ENCODE measurements at regions not wholly inside any gene's neighbourhood (a gene's known extent, or its start where the extent isn't known, plus 50 kb on each side); places are given as distances from the start of the nearest gene placed in this dataset.
"Not testable (repeated sequence)": the region's sequence is repeated elsewhere in the genome, so short reads cannot be mapped to it uniquely, and the experiment has no call there.

DNA sequence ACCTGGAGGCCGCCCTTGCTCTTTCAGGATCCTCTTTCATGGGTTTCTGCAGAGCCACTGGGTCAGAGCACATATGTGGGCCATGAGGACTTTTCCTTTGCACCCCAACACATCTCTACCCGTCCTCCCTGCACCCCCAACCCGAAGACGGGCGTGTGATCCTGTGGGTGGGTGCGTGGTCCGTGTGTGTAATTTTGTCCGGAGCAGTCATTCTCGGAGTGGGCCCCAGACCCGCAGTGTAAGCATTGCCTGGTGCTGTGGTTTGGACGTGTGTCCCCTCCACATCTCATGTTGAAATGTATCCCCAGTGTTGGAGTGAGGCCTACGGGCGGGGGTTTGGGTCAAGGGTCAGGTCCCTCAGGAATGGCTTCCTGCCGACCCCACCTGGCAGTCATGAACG lies 203.9 kb upstream of the ZNF469 start:
- H3K36me3 ChIP-seq (ENCODE audit: insufficient read depth, low read length); H2AFZ ChIP-seq (ENCODE audit: low read length); H3K9ac ChIP-seq (ENCODE audit: low read length); H3K4me3 ChIP-seq (ENCODE audit: low read depth, low read length, poor library complexity, severe bottlenecking); H3K9me2 ChIP-seq (ENCODE audit: low read depth, low read length); H3K4me1 ChIP-seq (ENCODE audit: insufficient read depth, low read length, severe bottlenecking); H3K4me2 ChIP-seq (ENCODE audit: low read length); H3K9me3 ChIP-seq (ENCODE audit: low read length); H4K20me1 ChIP-seq (ENCODE audit: insufficient read depth, low read length); H3K27me3 ChIP-seq (ENCODE audit: insufficient read depth, low read length); H3F3A ChIP-seq (ENCODE audit: insufficient read depth, low read length); H3K79me2 ChIP-seq (ENCODE audit: insufficient read depth, low read length); H3K27ac ChIP-seq (ENCODE audit: low read depth, low read length, poor library complexity, severe bottlenecking): not testable (repeated sequence)

DNA sequence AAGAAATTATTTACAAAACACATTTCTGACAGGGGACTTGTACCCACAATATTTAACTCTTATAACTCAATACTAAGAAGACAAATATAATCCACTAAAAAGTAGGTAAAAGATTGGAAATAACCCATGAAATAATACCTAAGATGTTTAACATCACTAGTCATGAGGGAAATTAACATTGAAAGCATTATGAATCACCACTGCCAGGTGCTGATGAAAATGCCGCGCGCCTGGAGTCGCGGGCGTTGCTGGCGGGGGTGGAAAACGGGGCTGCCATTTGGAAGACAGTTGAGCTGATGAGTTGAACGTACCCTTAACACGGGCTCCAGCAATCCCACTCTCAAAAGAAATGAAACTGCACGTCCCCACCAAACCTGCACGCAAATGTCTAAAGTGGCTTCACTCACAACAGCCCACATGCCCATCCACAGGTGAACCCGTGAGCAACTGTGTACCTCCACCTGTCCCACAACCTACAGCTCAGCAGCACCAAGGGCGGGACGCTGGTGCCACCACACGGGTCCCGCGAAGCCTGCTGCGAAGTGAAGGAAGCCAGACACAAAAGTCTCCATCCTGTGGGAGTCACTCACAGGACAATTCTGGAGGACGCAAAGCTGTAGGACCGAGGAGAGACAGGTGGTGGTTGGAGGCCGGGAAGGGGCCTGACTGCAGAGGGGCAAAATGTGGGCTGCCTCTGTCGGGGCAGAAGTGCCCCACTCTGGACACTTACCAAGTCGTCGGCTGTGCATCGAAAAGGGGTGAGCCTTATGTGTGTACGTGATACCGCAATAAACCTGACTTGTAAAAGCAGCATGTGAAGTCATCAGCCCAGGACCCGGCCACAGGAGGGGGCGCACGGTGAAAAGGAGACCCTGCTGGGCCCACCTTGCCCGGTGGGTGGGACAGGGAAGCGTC lies 199.5 kb upstream of the ZNF469 start:
- not testable (repeated sequence) for H3K27me3 ChIP-seq (ENCODE audit: insufficient read depth, low read length); H3K79me2 ChIP-seq (ENCODE audit: insufficient read depth, low read length); H3K4me2 ChIP-seq (ENCODE audit: low read length); H4K20me1 ChIP-seq (ENCODE audit: insufficient read depth, low read length); H3F3A ChIP-seq (ENCODE audit: insufficient read depth, low read length); H2AFZ ChIP-seq (ENCODE audit: low read length); H3K9ac ChIP-seq (ENCODE audit: low read length); H3K9me2 ChIP-seq (ENCODE audit: low read depth, low read length); H3K4me1 ChIP-seq (ENCODE audit: insufficient read depth, low read length, severe bottlenecking); H3K27ac ChIP-seq (ENCODE audit: low read depth, low read length, poor library complexity, severe bottlenecking); H3K4me3 ChIP-seq (ENCODE audit: low read depth, low read length, poor library complexity, severe bottlenecking); H3K9me3 ChIP-seq (ENCODE audit: low read length); H3K36me3 ChIP-seq (ENCODE audit: insufficient read depth, low read length)

DNA sequence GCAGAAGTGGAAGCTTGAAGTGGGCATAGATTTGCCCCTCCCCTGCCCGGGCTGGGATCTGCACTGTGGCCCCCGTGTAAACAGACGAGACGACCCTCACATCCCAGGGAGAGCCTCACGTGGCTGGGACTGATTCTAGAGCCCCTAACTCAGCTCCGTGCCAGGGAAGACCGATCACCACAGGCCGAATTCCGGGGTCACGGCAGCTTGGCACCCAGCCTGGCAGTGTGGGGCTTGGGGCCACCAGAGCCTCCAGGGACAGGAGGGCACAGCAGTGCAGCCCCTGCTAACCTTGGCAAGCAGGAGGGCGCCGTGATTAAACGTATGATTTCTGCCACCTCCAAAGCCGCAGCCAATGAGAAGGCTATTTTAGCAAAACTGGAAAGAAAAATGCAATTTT lies 198.7 kb upstream of the ZNF469 start:
- not testable (repeated sequence) for H3K79me2 ChIP-seq (ENCODE audit: insufficient read depth, low read length); H3K4me1 ChIP-seq (ENCODE audit: insufficient read depth, low read length, severe bottlenecking); H3K27ac ChIP-seq (ENCODE audit: low read depth, low read length, poor library complexity, severe bottlenecking); H3K4me3 ChIP-seq (ENCODE audit: low read depth, low read length, poor library complexity, severe bottlenecking); H3K4me2 ChIP-seq (ENCODE audit: low read length); H4K20me1 ChIP-seq (ENCODE audit: insufficient read depth, low read length); H3K9ac ChIP-seq (ENCODE audit: low read length); H3K36me3 ChIP-seq (ENCODE audit: insufficient read depth, low read length); H3K9me3 ChIP-seq (ENCODE audit: low read length); H3K27me3 ChIP-seq (ENCODE audit: insufficient read depth, low read length); H3F3A ChIP-seq (ENCODE audit: insufficient read depth, low read length); H2AFZ ChIP-seq (ENCODE audit: low read length); H3K9me2 ChIP-seq (ENCODE audit: low read depth, low read length)

DNA sequence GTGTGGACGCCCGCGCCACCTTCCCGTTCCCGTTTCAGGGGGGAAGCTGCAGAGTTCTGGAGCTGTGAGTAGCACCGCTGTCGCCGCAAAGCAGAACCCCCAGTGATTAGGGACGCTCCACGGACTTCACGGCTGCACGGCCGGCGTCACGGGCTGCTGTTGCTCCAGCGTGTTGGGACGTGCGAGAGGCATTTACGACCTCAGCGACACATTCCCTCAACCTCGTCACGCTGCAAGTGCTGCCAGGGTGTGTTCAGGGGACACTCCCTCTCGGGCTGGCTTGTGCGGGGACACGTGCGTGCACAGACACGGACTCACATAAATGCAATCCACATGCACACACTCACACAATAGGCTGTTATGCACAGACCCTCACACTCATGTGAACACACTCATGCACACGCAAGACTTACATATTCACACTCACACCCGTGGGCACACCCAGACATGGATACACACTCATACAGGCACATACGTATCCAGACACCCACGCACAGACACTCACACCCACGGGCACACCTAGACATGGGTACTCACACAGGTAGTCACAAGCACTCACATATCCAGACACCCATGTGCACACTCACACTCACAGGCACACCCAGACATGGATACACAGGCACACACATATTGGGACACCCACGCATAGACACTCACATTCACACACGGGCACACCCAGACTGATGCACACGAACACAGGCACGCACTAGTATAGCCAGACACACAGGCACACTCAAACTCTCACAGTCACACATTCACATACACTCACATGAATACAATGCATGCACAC lies 198.0 kb upstream of the ZNF469 start:
- H3K9ac ChIP-seq (ENCODE audit: low read length); H3K27ac ChIP-seq (ENCODE audit: low read depth, low read length, poor library complexity, severe bottlenecking); H3K36me3 ChIP-seq (ENCODE audit: insufficient read depth, low read length); H3K27me3 ChIP-seq (ENCODE audit: insufficient read depth, low read length); H3K9me3 ChIP-seq (ENCODE audit: low read length); H3K4me3 ChIP-seq (ENCODE audit: low read depth, low read length, poor library complexity, severe bottlenecking); H3K4me1 ChIP-seq (ENCODE audit: insufficient read depth, low read length, severe bottlenecking); H3K79me2 ChIP-seq (ENCODE audit: insufficient read depth, low read length); H3K4me2 ChIP-seq (ENCODE audit: low read length); H2AFZ ChIP-seq (ENCODE audit: low read length); H4K20me1 ChIP-seq (ENCODE audit: insufficient read depth, low read length); H3F3A ChIP-seq (ENCODE audit: insufficient read depth, low read length); H3K9me2 ChIP-seq (ENCODE audit: low read depth, low read length): not testable (repeated sequence)

DNA sequence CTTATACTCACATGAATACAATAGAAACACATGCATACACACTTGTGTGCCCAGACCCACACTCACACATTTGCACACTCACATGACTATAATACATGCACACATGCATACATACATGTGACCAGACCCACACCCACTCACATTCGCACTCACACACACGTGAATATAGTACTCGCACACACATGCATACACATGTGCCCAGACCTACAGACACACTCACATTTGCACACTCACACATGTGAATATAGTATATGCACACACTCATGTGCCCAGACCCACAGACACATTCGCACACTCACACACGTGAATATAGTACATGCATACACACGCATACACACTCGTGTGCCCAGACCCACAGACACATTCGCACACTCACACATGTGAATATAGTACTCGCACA lies 197.4 kb upstream of the ZNF469 start:
- not testable (repeated sequence) for H3K9me3 ChIP-seq (ENCODE audit: low read length); H3K9ac ChIP-seq (ENCODE audit: low read length); H3K36me3 ChIP-seq (ENCODE audit: insufficient read depth, low read length); H3K79me2 ChIP-seq (ENCODE audit: insufficient read depth, low read length); H3K27me3 ChIP-seq (ENCODE audit: insufficient read depth, low read length); H2AFZ ChIP-seq (ENCODE audit: low read length); H3F3A ChIP-seq (ENCODE audit: insufficient read depth, low read length); H3K9me2 ChIP-seq (ENCODE audit: low read depth, low read length); H3K4me3 ChIP-seq (ENCODE audit: low read depth, low read length, poor library complexity, severe bottlenecking); H3K4me2 ChIP-seq (ENCODE audit: low read length); H3K27ac ChIP-seq (ENCODE audit: low read depth, low read length, poor library complexity, severe bottlenecking); H3K4me1 ChIP-seq (ENCODE audit: insufficient read depth, low read length, severe bottlenecking); H4K20me1 ChIP-seq (ENCODE audit: insufficient read depth, low read length)

DNA sequence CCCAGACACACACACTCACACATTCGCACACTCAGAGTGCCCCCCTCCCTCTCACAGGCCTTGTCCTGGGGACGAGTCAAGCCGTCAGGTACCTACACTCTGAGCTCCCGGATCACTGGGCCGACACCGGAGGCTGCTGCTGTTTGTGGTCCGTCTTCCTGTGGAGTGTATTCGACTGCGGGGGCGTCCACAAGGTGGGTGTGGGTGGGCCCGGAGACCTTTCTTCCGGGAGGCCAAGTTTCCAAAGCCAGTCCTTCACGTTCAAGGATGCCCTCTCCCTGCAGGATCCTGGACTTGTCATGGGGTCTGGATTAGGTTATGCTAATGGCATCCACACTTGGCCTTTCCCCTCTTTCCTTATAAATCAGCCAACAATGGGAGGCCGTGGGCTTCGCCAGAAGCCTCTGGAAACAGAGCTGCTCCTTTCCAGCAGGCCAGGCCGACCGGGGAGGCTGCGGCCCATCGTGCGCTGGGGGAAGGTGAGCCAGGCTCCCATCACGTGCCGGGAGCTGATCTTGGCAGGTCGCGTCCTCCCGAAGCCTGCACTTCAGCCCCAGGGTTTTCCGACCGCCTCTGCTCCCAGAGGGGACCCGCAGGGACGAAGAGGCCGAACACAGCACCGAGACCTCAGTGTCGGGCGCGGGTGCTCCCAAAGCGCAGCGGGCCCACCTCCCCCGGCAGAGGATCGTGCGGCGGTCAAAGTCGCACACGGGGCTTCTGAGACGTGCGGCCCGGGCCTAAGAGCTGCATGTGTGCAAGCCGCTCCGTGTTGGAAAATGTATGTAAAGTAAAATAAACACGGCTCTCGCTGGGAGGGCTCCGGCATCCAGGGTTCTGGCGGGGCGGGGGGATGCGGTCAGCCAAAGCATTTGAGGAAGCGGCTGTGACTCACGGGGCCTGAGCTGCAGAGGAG lies 196.5 kb upstream of the ZNF469 start:
- H3K4me1 ChIP-seq (ENCODE audit: insufficient read depth, low read length, severe bottlenecking); H3K36me3 ChIP-seq (ENCODE audit: insufficient read depth, low read length); H3K27ac ChIP-seq (ENCODE audit: low read depth, low read length, poor library complexity, severe bottlenecking); H3K9ac ChIP-seq (ENCODE audit: low read length); H3K4me2 ChIP-seq (ENCODE audit: low read length); H3K4me3 ChIP-seq (ENCODE audit: low read depth, low read length, poor library complexity, severe bottlenecking); H3F3A ChIP-seq (ENCODE audit: insufficient read depth, low read length); H2AFZ ChIP-seq (ENCODE audit: low read length); H3K27me3 ChIP-seq (ENCODE audit: insufficient read depth, low read length); H3K9me3 ChIP-seq (ENCODE audit: low read length); H4K20me1 ChIP-seq (ENCODE audit: insufficient read depth, low read length); H3K9me2 ChIP-seq (ENCODE audit: low read depth, low read length); H3K79me2 ChIP-seq (ENCODE audit: insufficient read depth, low read length): not testable (repeated sequence)

All from OCI-LY1 (cell line).